ENCODE measurements at regions not wholly inside any gene's neighbourhood (a gene's known extent, or its start where the extent isn't known, plus 50 kb on each side); places are given as distances from the start of the nearest gene placed in this dataset.
A peak's percentile ranks its signal among the peaks of the same experiment; 100 is the strongest.
"Not testable (repeated sequence)": the region's sequence is repeated elsewhere in the genome, so short reads cannot be mapped to it uniquely, and the experiment has no call there.

DNA sequence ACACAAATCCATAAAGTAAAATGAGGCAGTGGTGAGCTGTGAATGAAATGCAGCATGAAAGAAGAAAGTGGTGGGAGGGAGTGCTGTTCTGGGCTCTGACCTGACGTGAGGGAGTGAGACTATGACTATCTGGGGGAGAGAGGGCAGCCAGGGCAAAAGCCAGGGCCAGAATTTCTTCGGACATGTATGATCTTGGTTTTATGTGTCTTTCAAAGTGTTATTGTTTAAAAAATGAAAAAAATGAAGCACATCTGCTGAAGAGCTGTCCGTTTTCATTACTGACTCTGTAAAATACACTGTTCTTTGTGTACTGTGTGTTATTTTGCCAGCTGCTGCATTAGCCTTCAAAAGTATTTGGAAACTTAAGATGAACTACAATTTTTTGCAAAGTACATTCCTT, 70.2 kb upstream of the KLF14 start:
- DNase-seq (ENCODE audit: low read depth) (no peak), FAIRE-seq (no peak)
- no peaks in the 10 kb centered on the region for H3K36me3 ChIP-seq (ENCODE audit: control insufficient read depth, insufficient read depth, low read length)
- H3K27me3 ChIP-seq (ENCODE audit: control insufficient read depth, insufficient read depth, low read length), result no peaks in the 10 kb centered on the region
- no peak overlapping the region for H3K4me3 ChIP-seq (ENCODE audit: low read depth, low read length)
- TF ChIP-seq, protein P1, sequence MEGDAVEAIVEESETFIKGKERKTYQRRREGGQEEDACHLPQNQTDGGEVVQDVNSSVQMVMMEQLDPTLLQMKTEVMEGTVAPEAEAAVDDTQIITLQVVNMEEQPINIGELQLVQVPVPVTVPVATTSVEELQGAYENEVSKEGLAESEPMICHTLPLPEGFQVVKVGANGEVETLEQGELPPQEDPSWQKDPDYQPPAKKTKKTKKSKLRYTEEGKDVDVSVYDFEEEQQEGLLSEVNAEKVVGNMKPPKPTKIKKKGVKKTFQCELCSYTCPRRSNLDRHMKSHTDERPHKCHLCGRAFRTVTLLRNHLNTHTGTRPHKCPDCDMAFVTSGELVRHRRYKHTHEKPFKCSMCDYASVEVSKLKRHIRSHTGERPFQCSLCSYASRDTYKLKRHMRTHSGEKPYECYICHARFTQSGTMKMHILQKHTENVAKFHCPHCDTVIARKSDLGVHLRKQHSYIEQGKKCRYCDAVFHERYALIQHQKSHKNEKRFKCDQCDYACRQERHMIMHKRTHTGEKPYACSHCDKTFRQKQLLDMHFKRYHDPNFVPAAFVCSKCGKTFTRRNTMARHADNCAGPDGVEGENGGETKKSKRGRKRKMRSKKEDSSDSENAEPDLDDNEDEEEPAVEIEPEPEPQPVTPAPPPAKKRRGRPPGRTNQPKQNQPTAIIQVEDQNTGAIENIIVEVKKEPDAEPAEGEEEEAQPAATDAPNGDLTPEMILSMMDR (IDR thresholded peaks at IDR 0.05; ENCODE audit: insufficient read depth, low read length, severe bottlenecking), result no peak

DNA sequence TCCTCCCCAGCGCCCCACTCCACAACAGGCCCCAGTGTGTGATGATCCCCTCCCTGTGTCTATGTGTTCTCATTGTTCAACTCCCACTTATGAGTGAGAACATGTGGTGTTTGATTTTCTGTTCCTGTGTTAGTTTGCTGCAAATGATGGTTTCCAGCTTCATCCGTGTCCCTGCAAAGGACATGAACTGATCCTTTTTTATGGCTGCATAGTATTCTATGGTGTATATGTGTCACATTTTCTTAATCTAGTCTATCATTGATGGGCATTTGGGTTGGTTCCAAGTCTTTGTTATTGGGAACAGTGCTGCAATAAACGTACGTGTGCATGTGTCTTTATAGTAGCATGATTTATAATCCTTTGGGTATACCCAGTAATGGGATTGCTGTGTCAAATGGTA, 78.8 kb upstream of the KLF14 start:
- not testable (repeated sequence) for H3K36me3 ChIP-seq (ENCODE audit: control insufficient read depth, insufficient read depth, low read length); H3K27me3 ChIP-seq (ENCODE audit: control insufficient read depth, insufficient read depth, low read length); H3K4me3 ChIP-seq (ENCODE audit: low read depth, low read length); FAIRE-seq; DNase-seq (ENCODE audit: low read depth)

DNA sequence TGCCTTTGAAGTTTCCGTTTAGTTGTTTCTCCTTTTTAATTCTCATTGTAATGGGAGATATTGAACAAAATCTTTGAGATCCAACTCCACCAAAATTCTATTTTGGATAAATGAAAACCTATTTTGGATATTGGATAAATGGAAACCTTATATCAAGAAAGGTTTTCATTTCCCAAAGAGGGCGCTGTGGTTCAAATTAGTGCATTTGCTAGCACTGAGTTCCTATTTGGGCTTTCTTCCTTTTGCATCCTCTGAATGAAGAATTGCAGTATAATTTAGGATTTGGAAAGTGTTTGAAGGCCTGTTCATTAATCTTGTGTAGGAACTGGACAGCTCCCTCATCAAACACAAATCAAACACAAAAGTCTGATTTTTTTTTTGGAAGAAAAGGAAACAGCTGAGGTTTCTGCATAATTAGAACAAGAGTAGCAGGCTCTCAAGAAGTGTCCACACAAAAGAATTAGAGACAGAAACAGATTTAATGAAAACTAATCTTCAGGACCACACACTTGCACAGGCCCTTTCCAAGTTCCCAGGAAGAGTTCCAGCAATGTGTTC, 80.8 kb upstream of the KLF14 start:
- H3K27me3 ChIP-seq (ENCODE audit: control insufficient read depth, insufficient read depth, low read length), result no peaks in the 10 kb centered on the region
- H3K36me3 ChIP-seq (ENCODE audit: control insufficient read depth, insufficient read depth, low read length), result no peaks in the 10 kb centered on the region
- FAIRE-seq (no peak), DNase-seq (ENCODE audit: low read depth) (peak; percentile 41)
- TF ChIP-seq, protein P1 (IDR thresholded peaks at IDR 0.05; ENCODE audit: insufficient read depth, low read length, severe bottlenecking), result peak; percentile 44
- H3K4me3 ChIP-seq (ENCODE audit: low read depth, low read length), result no peak overlapping the region

DNA sequence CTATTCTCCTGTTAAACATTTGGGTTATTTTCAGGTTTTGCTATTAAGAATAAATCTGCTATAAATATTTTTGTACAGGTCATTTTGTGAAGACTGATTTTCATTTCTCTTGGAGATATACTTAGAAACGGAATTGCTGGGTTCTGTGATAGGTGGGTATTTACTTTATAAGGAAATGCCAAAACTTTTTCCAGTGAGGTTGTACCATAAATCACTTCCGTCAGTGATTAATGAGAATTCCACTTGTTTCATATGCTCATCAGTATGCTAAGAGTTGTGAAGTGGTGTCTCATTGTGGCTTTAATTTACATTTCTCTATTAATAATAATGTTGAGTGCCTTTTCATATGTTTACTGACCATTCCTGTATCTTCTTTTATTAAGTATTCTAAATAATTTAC, 84.0 kb upstream of the KLF14 start:
- Histone ChIP-seq H3K27me3 (ENCODE audit: control insufficient read depth, insufficient read depth, low read length) (no peaks in the 10 kb centered on the region), H3K36me3 (ENCODE audit: control insufficient read depth, insufficient read depth, low read length) (no peaks in the 10 kb centered on the region), H3K4me3 (ENCODE audit: low read depth, low read length) (no peak overlapping the region)
- TF ChIP-seq, protein P1 (IDR thresholded peaks at IDR 0.05; ENCODE audit: insufficient read depth, low read length, severe bottlenecking), result no peak
- DNase-seq (ENCODE audit: low read depth), result no peak
- no peak for FAIRE-seq

DNA sequence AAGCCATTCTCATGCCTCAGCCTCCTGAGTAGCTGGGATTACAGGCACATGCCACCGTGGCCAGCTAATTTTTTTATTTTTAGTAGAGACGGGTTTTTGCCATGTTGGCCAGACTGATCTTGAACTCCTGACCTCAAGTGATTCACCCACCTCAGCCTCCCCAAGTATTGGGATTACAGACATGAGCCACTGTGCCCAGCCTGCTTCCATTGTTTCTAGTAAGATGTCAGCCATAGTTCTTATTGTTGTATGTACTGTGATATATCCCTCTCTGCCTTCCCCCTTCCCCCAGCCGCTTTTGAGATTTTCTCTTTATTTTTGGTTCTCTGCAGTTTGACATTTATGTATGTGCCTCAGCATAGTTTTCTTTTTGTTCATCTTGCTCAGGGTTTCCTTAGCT, 87.9 kb upstream of the KLF14 start:
- DNase-seq (ENCODE audit: low read depth), result no peak
- H3K27me3 ChIP-seq (ENCODE audit: control insufficient read depth, insufficient read depth, low read length), result no peaks in the 10 kb centered on the region
- TF ChIP-seq, protein P1 (IDR thresholded peaks at IDR 0.05; ENCODE audit: insufficient read depth, low read length, severe bottlenecking), result no peak
- H3K4me3 ChIP-seq (ENCODE audit: low read depth, low read length), result no peak overlapping the region
- FAIRE-seq, result no peak
- no peaks in the 10 kb centered on the region for H3K36me3 ChIP-seq (ENCODE audit: control insufficient read depth, insufficient read depth, low read length)

DNA sequence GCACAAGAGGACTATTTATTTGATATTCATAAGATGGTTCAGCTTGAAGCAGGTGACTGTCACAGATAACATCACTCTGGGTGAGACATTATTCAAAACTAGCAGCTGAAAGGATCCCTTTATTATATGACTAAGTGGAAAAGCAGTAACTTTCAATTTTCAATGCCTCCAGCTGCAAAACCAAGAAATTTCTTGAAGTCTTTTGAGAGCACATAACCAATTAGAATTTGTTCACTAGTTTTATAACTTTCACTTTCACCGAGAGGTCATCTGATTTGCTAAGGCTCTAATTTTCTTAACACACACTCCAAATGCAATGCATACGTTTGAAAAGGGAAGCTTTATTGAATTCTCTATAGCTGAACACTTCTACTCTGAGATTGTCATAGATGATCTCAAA, 88.6 kb upstream of the KLF14 start:
- FAIRE-seq (no peak), DNase-seq (ENCODE audit: low read depth) (no peak)
- Histone ChIP-seq H3K36me3 (ENCODE audit: control insufficient read depth, insufficient read depth, low read length) (no peaks in the 10 kb centered on the region), H3K4me3 (ENCODE audit: low read depth, low read length) (no peak overlapping the region), H3K27me3 (ENCODE audit: control insufficient read depth, insufficient read depth, low read length) (no peaks in the 10 kb centered on the region)
- TF ChIP-seq, protein P1 (IDR thresholded peaks at IDR 0.05; ENCODE audit: insufficient read depth, low read length, severe bottlenecking), result no peak

All from bronchial epithelial cell (primary cell).